Suppressor macrophage treated with lipopolysaccharide for 1 hour (primary cell): ENCODE measurements at regions not wholly inside any gene's neighbourhood (a gene's known extent, or its start where the extent isn't known, plus 50 kb on each side); places are given as distances from the start of the nearest gene placed in this dataset.
"Not testable (repeated sequence)": the region's sequence is repeated elsewhere in the genome, so short reads cannot be mapped to it uniquely, and the experiment has no call there.

ENCODE experiments used
- DNase-seq, 3 donors: peaks; one replicate each; pipeline ENCODE4 v3.0.0-alpha.2; 2020 to 2022

GRCh38 chr1:168490306-168490705 is 53.5 kb downstream of the XCL2 start:
- DNase-seq = no peak

- no peak for DNase-seq
Observed at GRCh38 chr1:168488138-168488537, 55.7 kb downstream of the XCL2 start.

DNA sequence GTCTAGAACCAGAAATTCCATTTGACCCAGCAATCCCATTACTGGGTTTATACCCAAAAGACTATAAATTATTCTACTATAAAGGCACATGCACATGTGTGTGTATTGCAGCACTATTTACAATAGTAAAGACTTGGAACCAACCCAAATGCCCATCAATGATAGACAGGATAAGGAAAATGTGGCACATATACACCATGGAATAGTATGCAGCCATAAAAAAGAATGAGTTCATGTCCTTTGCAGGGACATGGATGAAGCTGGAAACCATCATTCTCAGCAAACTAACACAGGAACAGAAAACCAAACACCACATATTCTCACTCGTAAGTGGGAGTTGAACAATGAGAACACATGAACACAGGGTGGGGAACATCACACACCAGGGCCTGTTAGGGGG is 57.0 kb downstream of the XCL2 start:
- DNase-seq = not testable (repeated sequence)

- peak; percentile 61 to 64 (median 63) for DNase-seq
Observed at GRCh38 chr1:168485048-168485447, 58.7 kb downstream of the XCL2 start.

- DNase-seq = no peak
Observed at GRCh38 chr1:168484083-168484482, 59.7 kb downstream of the XCL2 start.

DNA sequence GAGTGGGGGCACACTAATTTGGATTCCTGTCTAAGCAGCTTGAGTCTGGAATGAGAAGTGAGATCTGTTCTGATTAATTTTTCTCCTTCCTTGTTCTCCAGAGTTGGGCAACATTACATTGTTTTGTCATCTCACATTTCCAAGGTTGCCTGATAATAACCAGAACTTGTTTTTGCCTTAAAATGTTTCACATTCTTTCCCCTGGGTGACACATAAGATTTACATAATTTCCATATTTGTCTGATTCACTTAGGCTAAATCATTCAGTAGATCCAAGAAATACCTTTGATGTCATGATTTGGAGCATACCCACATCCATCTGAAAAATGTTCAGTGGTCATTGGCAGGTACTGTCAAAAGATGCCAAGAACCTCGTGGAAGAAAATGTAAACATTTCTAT is 60.3 kb downstream of the XCL2 start:
- DNase-seq = peak; percentile 58 to 92 (median 90)

- DNase-seq = no peak
Observed at GRCh38 chr1:168482106-168482505, 61.7 kb downstream of the XCL2 start.

DNA sequence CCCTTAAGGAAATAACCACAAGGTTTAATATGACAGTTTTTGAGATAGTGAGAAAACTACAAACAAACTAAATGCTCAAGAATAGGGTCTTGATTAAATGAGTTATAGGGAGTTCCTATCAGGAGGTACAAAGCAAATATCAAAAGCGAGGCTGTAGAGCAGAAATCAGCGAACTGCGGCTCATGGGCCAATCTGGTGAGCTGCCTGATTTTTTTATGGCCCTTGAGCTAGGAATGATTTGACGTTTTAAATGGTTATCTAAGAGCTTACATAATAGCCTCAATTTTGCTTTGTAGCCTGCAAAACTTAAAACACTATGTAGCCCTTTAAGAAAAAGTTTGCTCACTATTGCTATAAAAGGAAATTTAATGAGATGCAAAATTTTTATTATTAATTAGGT is 62.2 kb downstream of the XCL2 start:
- no peak for DNase-seq

- DNase-seq = no peak
Observed at GRCh38 chr1:168480997-168481396, 62.8 kb downstream of the XCL2 start.

DNA sequence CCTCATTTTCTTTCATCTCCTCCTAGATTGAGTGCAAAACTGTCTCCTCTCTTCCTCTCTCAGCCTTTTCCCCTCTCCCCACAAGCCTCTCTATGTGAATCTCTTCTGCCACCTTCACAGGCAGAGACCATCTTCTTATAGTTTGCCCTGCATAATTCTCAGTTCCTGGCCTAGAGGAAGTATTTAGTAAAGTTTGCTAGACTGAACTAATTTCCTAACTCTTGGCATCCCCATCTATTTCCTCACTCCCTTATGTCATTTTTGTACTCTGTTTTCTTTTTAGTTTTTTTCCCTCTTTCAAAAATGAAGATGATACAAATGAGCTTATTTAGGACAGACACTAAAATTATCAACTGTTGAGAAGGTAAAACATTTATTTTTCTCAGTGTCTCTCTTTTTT is 66.0 kb downstream of the XCL2 start:
- peak in 1 of 3 donors; percentile 40 for DNase-seq

GRCh38 chr1:168476588-168477385 is 67.0 kb downstream of the XCL2 start:
- DNase-seq = peak; percentile 33 to 38 (median 38)

DNA sequence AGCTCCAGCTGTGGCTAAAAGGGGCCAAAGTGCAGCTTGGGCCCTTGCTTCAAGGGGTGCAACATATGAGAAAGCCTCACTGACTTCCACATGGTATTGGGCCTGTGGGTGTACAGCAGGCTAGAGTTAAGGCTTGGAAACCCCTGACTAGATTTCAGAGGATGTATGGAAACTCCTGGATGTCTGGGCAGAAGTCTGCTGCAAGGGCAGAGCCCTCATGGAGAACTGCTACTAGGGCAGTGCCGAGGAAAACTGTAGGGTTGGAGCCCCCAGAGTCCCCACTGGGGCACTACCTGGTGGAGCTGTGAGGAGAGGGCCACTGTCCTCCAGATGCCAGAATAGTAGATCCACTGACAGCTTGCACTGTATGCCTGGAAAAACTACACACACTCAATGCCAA is 69.5 kb downstream of the XCL2 start:
- DNase-seq = peak; percentile 26 to 38 (median 30)

DNA sequence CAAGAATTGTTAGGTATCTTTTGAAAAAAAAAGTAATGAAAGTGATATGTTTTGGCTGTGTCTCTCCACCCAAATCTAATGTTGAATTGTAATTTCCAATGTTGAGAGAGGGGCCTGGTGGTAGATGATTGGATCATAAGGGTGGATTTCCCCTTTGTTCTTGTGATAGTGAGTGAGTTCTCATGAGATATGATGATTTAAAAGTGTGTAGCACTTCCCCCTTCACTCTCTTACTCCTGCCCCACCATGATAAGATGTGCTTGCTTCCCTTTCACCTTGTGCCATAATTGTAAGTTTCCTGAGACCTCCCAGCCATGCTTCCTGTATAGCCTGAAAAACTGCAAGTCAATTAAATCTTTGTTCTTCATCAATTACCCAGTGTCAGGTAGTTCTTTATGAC is 70.7 kb downstream of the XCL2 start:
- DNase-seq = peak; percentile 40 to 57 (median 44)

GRCh38 chr1:168472223-168472622 is 71.6 kb downstream of the XCL2 start:
- no peak for DNase-seq

DNA sequence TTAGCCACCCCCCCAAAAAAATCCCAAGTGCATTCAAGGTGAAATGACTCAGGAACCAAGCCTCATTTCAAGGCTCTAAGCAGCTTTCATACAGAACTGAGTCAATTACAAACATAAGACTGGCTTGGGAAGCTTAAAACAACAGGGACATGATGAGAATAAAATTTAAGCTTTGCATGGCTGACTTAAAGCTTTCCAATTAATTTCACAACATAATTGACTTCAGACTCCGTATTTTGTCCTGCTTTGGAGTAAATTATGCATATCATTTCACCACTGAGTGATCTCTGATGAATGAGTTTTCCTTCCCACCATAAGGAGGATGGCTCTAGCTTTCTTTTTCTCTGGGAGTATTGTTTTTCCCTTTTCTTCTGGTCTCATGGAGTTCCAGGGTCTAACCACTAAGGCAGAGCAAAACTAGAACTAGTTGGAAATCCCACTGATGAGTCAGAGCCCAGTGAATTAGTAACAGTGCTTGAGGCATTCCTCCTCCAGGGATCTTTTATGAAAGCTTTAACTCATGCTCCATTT is 72.8 kb downstream of the XCL2 start:
- peak; percentile 82 to 95 (median 93) for DNase-seq

- peak; percentile 67 to 71 (median 70) for DNase-seq
Observed at GRCh38 chr1:168469690-168470089, 74.1 kb downstream of the XCL2 start.

GRCh38 chr1:168468822-168469221 is 75.0 kb downstream of the XCL2 start:
- no peak for DNase-seq

- DNase-seq = no peak
Observed at GRCh38 chr1:168468042-168468809, 75.6 kb downstream of the XCL2 start.

DNA sequence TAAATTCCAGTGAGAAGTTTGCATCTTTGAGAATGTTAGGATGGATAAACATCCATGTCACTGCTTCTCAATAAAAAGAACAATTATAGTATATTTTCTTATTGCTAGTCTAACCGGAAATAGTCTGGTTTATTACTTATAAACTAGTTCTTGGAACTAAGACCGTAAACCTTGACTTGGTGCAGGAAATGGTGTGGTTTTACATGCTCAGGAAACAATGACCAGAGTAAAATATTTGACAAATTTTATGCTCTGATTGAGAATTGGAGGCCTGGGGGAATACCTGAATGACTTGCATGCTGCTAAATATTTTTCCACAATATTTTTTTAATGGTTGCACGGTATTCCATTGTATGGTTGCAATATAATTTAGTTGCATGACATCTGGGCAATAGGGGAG is 76.3 kb downstream of the XCL2 start:
- DNase-seq = no peak

- DNase-seq = peak; percentile 57 to 68 (median 63)
Observed at GRCh38 chr1:168466714-168467131, 77.1 kb downstream of the XCL2 start.

DNA sequence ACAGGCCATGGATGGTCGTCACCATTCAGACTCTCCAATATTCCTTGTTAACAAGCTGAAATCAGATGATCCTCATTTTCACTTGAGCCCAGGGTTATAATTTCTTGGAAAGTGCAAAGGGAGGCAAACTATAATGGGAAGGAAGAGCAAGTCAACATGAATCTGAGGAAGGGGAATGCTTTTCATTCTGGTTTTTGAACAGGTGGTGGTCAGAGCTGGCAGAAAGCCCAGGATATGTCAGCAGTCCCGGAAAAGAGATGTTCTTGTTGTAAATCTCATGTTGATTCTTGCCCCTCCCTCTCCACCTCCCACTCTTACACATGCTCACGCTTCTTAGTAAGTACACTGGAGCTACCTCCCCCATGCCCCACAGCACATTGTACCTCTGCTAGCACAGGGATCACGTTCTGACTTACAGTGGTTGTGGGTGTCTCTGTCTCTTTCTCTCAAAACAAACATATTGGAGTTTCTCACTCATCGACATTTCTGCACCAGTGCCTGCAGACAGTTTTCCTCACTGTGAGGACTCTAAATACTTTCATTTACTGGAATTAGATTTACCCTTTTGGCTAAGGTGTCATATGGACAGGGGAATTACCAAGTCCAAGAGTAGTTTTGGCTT is 77.6 kb downstream of the XCL2 start:
- peak; percentile 35 to 49 (median 45) for DNase-seq

DNA sequence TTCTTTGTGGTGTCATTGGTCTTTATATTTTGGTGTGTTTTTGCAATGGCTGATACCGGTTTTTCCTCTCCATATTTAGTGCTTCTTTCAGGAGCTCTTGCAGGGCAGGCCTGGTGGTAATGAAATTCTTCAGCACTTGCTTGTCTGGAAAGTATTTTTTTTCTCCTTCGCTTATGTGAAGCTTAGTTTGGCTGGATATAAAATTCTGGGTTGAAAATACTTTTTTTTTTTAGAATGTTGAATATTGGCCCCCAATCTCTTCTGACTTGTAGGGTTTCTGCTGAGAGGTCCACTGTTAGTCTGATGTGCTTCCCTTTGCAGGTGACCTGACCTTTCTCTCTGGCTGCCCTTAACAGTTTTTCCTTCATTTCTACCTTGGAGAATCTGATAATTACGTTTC is 82.7 kb downstream of the XCL2 start:
- DNase-seq = not testable (repeated sequence)

- not testable (repeated sequence) for DNase-seq
Observed at GRCh38 chr1:168457296-168457695, 86.5 kb downstream of the XCL2 start.
